ENCODE measurements at regions not wholly inside any gene's neighbourhood (a gene's known extent, or its start where the extent isn't known, plus 50 kb on each side); places are given as distances from the start of the nearest gene placed in this dataset.

DNA sequence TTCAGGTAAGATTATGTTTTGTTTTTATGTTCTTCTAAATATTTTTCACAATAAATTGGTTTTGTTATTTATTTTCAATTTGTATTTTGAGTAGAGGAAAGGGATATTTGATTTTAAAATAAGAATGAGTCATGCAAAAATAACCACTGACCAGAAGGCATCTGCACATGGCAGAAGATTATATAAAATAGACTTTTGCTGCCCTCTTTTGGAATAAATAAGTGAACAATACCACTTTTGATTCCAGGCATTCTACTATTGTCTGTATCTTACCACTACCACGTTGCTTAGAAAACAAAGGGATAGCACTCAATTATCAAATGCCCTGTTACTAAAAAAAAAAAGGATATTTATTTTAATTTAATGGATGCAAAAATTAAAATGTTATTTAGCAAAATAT, 227.3 kb upstream of the ITGA1 start:
- TF ChIP-seq ZFX (IDR thresholded peaks at IDR 0.05): no peak
- TF ChIP-seq, protein P1, sequence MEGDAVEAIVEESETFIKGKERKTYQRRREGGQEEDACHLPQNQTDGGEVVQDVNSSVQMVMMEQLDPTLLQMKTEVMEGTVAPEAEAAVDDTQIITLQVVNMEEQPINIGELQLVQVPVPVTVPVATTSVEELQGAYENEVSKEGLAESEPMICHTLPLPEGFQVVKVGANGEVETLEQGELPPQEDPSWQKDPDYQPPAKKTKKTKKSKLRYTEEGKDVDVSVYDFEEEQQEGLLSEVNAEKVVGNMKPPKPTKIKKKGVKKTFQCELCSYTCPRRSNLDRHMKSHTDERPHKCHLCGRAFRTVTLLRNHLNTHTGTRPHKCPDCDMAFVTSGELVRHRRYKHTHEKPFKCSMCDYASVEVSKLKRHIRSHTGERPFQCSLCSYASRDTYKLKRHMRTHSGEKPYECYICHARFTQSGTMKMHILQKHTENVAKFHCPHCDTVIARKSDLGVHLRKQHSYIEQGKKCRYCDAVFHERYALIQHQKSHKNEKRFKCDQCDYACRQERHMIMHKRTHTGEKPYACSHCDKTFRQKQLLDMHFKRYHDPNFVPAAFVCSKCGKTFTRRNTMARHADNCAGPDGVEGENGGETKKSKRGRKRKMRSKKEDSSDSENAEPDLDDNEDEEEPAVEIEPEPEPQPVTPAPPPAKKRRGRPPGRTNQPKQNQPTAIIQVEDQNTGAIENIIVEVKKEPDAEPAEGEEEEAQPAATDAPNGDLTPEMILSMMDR (conservative IDR thresholded peaks at IDR 0.05): peak; percentile 56
- H3K27ac ChIP-seq: no peak overlapping the region

DNA sequence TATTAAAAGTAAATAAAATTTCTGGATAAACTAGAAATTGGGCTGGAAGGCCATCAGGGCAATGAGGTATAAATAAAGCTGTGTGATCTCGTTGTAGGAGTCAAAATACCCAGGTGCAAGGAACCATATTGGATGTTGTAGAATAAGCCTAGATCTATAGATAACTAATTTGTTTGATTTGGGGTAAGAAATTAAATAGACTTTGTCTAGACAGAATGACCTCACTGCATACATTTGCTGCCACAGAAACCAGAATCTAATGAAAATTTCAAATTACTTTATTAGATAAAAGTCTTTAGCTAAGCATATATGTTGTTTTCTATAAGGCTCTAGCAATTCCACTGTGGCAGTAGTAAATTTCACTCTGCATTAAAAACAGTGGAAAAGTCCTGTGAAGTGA, 225.2 kb upstream of the ITGA1 start:
- TF ChIP-seq, protein P1 (conservative IDR thresholded peaks at IDR 0.05): no peak
- no peak for TF ChIP-seq ZFX (IDR thresholded peaks at IDR 0.05)
- no peak overlapping the region for H3K27ac ChIP-seq

DNA sequence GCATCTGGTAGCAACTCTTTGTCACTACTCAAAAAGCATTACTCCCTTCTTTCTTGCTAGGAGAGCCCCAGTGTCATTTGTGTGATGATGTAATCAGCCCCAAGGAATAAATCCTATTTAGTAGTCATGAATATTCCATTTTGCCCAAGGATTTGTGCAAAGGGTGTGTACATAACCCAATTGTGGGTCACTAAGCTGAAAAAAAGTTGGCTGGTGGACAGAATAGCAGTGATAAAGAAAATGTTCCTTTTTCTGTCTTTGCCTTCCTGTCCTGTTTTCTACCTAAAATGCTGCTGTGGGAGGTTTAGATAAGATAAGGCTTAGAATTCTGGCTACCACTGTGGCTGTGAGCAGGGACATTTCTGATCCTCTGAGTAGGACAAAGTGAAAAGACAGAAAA, 223.1 kb upstream of the ITGA1 start:
- no peak for TF ChIP-seq ZFX (IDR thresholded peaks at IDR 0.05)
- TF ChIP-seq, protein P1 (conservative IDR thresholded peaks at IDR 0.05): no peak
- H3K27ac ChIP-seq: no peak overlapping the region

DNA sequence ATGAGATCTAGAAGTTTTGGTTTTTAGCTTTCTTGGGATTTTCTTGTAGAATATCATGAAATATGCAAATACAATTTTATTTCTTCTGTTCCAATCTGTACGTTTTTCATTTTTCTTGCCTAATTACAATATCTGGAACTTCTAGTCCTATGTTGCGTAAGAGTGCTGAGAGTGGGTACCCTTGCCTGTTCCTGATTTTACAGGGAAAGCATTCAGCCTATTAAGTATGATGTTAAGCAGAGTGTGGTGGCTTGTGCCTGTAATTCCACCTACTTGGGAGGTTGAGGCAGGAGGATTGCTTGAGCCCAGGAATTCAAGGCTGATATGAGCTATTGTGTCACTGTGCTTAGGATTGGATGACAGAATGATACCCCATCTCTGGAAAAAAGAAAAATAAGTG, 210.2 kb upstream of the ITGA1 start:
- TF ChIP-seq ZFX (IDR thresholded peaks at IDR 0.05): no peak
- TF ChIP-seq, protein P1 (conservative IDR thresholded peaks at IDR 0.05): no peak
- no peak overlapping the region for H3K27ac ChIP-seq

DNA sequence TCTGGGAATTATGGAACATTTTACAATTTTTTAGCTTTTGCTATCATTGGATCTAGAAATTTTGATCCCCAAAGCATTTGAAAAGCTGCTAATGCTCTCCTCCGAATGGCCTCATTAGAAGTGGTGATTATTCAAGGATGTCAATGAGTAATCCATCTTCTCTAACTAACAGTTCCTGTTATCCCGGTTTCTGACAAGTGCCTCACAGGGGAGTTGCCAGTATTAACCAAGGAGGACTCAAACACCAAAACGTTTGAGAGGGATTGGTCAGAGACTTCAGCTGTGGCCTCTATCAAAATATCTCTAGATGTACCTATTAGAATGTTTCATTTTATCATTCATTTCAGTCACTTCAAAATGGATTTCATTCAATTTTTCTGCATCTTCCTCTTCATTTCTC, 208.3 kb upstream of the ITGA1 start:
- no peak for TF ChIP-seq ZFX (IDR thresholded peaks at IDR 0.05)
- TF ChIP-seq, protein P1 (conservative IDR thresholded peaks at IDR 0.05): no peak

DNA sequence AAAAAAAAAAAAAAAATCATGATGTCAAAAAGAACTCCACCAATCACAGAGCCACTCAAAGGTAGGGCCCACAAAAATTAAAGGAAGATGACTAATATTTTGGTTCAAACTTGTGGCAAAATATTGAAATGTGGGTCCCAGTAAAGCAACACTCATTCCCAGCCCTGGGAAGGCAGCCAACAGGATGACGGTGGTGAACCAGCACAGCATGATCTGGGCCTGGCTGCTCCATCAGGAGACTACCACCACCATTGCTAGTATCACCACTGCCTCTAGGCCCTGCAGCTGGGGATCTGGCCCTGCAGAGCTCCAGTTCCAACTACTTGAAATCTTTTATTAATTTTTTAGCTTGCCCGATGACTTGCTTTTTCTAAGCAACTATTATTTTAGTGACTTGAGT, 206.8 kb upstream of the ITGA1 start:
- H3K27ac ChIP-seq: no peak overlapping the region
- TF ChIP-seq, protein P1 (conservative IDR thresholded peaks at IDR 0.05): no peak
- no peak for TF ChIP-seq ZFX (IDR thresholded peaks at IDR 0.05)

More for the DNA sequence above, 208.3 kb upstream of the ITGA1 start:
- no peak overlapping the region for H3K27ac ChIP-seq

DNA sequence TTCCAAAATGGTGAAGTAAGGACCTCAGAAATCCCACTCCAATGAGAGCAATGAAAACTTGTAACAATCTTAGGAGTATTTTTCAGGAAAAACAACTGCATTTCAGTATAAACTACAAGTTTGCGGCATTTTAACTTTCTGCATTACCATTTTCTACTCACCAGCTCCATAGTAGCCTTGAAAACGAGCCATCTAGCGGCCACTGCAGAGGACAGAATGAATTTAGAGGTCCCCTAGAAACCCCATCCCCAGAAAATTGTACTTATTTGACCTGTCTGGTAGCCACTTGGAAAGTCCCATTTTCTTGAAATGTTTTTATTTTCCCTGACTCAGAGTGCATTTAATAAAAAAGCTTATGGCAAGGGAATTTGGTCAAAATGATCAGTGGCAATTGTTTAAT, 205.4 kb upstream of the ITGA1 start:
- no peak overlapping the region for H3K27ac ChIP-seq
- TF ChIP-seq, protein P1 (conservative IDR thresholded peaks at IDR 0.05): peak; percentile 49
- TF ChIP-seq ZFX (IDR thresholded peaks at IDR 0.05): no peak

Data from C4-2B (cell line).